HG02588 (cell line): ENCODE measurements at regions not wholly inside any gene's neighbourhood (a gene's known extent, or its start where the extent isn't known, plus 50 kb on each side); places are given as distances from the start of the nearest gene placed in this dataset.

Experiments used
- ATAC-seq: cut with Tn5 transposase; IDR thresholded peaks from one replicate; pipeline ENCODE4 v1.9.1; 2021; ENCODE audit warnings: mild to moderate bottlenecking, moderate library complexity; ENCODE audit not compliant: unreplicated experiment

GRCh38 chr1:244339073-244339692 lies 112.5 kb downstream of the ADSS2 start:
- no peak for ATAC-seq

GRCh38 chr1:244339776-244340175 lies 111.9 kb downstream of the ADSS2 start:
- ATAC-seq: no peak

GRCh38 chr1:244340396-244340795 lies 111.3 kb downstream of the ADSS2 start:
- ATAC-seq: no peak

GRCh38 chr1:244341455-244342450 lies 110.0 kb downstream of the ADSS2 start:
- ATAC-seq: no peak

- no peak for ATAC-seq
Observed at GRCh38 chr1:244344001-244344400, 107.7 kb downstream of the ADSS2 start.

DNA sequence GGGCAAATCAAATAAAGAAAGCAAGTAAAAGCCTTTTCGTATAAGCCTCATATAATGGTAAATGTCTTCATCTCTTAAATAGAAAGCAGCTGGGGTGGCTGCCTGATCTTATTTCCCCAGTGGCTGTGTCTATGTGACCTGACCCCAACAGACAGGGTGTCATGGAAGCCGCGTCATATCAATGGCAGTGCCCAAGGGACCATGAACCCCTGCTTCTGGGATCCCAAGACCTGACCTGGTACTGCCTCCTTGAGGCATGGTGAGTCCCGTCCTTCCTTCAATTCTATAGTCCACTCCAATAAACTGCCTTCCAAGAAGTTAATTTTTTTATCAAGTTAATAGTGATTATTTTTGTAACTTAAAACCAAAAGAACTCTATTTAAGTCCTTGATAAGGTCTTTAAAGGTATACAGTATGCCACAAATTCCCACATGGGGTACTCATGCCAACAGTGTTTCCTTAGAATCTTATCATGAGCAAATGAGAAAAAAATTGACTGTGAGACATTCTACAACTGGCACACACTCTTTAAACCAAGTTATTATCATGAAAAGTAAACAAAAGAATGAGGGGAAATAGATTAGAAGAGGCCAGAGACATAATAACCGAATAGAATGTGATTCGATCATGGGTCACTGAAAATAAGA lies 104.6 kb downstream of the ADSS2 start:
- ATAC-seq: no peak

DNA sequence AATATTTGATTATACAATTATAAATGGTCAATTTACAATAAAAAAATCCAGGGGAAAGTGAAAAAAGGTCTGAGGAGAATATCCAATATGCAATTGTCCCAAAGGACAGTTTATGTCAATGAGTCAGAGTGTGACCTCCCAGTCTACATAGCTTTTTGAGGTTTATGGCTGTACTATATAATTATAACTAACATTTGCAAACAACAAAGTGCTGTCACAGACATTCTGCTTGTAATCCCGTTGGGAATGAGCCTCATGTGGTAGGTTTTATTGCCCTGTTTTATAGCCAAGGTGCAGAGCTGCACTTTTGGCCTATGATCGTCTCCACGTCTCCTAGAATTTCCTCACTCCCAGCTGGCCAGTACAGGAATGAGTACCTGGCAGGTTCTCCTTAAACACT lies 103.8 kb downstream of the ADSS2 start:
- ATAC-seq: no peak

DNA sequence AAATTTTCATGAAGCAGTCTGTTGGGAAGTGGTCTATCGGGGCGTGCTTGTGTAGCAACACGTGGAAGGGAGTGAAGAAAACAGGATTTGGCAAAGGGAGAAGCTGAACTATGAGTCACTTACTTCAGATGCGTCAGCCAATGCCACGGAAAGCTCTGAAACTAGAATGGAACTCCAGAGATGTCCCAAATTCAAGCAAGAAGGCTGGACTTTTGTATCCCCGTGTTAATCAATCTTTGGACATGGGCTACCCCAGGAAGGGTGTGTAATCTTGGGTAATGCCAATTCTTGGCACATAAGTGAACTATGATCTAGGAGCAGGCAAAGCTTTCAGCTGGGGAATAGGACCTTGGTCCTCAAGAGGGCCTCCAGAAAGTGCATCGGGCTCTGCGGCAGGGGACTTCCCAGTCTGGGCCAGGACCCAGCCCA lies 102.6 kb downstream of the ADSS2 start:
- no peak for ATAC-seq

- ATAC-seq: no peak
Observed at GRCh38 chr1:244349581-244350001, 102.1 kb downstream of the ADSS2 start.

DNA sequence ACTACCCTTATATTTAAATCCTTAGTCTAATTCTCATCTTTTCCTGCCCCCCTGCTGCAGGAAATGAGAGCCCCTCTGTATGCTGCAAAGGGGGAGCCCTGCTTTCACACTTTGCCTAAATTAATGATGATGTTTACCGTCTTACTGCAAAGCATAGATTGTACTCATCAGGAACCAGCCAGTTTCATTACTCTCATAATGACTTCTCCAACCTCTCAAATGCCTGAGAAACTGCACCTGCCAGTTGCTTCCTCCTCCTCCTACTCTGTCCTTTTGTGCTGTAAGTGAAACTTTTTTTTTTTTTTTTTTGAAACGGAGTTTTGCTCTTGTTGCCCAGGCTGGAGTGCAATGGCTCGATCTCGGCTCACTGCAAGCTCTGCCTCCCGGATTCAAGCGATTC lies 101.7 kb downstream of the ADSS2 start:
- peak; percentile 63 for ATAC-seq

GRCh38 chr1:244352156-244352830 lies 99.4 kb downstream of the ADSS2 start:
- no peak for ATAC-seq

GRCh38 chr1:244353551-244354091 lies 98.1 kb downstream of the ADSS2 start:
- peak; percentile 57 for ATAC-seq

DNA sequence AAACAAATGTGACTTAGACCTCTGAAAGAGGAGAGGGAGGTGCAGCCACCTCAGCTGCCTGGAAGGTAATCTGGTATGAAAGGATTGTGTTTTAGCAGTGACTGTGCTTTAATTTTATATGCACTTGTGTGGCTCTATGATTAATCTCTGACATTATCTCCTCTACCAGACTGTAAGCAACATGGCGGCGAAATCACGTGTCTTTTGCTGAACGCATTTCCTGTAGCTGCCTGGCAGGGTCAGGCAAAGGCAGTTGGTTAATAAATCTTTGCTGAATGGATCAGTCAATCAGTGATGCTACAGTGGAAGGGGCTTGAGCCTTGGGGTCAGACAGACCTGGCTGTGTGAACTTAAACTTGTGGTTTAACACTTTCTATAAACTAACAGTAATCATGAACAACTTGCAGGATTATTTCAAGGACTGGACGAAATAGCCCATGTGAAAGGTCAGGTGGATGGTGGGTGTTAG lies 96.9 kb downstream of the ADSS2 start:
- no peak for ATAC-seq

- no peak for ATAC-seq
Observed at GRCh38 chr1:244356376-244356775, 95.3 kb downstream of the ADSS2 start.
